Stimulated activated memory B cell treated with anti-CD40 and anti-IgM and Interleukin-4, amounts not matched to agents 10 μg/mL and 1 μg/mL and 100 μg/mL, for 72 hours (primary cell): ENCODE measurements at regions not wholly inside any gene's neighbourhood (a gene's known extent, or its start where the extent isn't known, plus 50 kb on each side); places are given as distances from the start of the nearest gene placed in this dataset.
A peak's percentile ranks its signal among the peaks of the same experiment; 100 is the strongest.
"Not testable (repeated sequence)": the region's sequence is repeated elsewhere in the genome, so short reads cannot be mapped to it uniquely, and the experiment has no call there.

ENCODE experiments used
- ATAC-seq: fragments of 150-1000 bp; cut with Tn5 transposase; 2 replicates; pipeline ENCODE4 v1.10.0; 2021
- H3K27ac Mint-ChIP-seq: one replicate; pipeline ENCODE4 v1.8.0; 2022; ENCODE audit warnings: mild to moderate bottlenecking, mixed read lengths
- H3K27me3 Mint-ChIP-seq: one replicate; pipeline ENCODE4 v1.8.0; 2022; ENCODE audit warnings: mixed read lengths
- H3K36me3 Mint-ChIP-seq: one replicate; pipeline ENCODE4 v1.8.0; 2022; ENCODE audit warnings: mixed read lengths
- H3K4me1 Mint-ChIP-seq: one replicate; pipeline ENCODE4 v1.8.0; 2022; ENCODE audit warnings: mixed read lengths
- H3K4me3 Mint-ChIP-seq: one replicate; pipeline ENCODE4 v1.8.0; 2022; ENCODE audit warnings: mild to moderate bottlenecking, moderate library complexity, mixed read lengths
- H3K9me3 Mint-ChIP-seq: one replicate; pipeline ENCODE4 v1.8.0; 2022; ENCODE audit warnings: mixed read lengths

DNA sequence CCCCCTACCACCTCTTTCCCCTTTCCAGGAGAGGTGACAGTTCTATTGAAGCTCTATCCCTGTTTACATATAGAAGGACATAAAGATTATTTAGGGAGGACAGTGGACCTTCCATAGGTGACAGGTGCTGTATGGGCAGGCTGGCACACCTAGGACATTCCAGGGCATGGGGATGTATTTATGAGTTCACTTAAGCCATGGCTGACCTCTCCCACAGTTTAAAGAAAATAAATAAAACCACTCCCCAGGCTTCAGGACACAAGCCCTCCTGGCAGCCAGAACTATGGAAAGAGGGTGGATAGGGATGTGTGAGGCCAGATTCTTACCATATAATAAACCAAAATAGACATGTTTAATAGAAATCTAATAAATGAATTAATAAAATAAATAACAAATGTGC is 85.6 kb upstream of the HOXC13 start:
- Mint-ChIP-seq H3K27ac (no peak overlapping the region), H3K4me3 (no peak overlapping the region), H3K9me3 (no peaks in the 10 kb centered on the region), H3K4me1 (no peaks in the 10 kb centered on the region), H3K27me3 (peaks cover 8% of the 10 kb centered on the region), H3K36me3 (no peaks in the 10 kb centered on the region)
- no peak for ATAC-seq

DNA sequence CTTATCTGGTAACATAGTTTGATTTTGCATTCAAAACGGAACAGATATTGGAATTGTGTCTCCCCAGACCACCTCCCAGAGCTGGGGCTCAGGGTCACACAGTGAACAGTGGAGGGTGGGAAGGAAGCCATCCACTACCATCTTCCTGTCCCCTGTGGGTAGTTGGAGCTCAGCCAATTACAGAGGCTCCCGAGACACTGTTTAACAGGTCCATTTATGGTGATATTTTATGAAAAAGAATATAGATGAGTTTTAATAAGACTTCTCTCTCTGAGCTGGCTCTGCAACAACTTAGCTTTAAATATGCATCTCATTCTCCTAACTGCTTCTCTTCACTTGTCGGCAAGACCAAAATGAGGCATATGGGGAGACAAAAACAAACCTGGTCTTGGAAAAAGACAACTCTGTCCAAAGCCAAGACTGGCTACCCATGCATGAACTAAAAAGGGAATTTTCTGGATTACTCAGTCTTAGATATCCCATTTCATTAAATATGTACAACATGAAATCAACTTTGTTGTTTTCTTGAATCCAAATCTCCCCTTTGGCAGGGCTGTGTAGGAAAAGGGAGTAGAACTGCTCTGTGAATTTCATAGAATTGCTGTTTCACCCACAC is 83.8 kb upstream of the HOXC13 start:
- H3K36me3 Mint-ChIP-seq, result no peaks in the 10 kb centered on the region
- no peak for ATAC-seq
- no peak overlapping the region for H3K27ac Mint-ChIP-seq
- H3K4me1 Mint-ChIP-seq, result no peaks in the 10 kb centered on the region
- H3K27me3 Mint-ChIP-seq, result peaks cover 4% of the 10 kb centered on the region
- H3K9me3 Mint-ChIP-seq, result no peaks in the 10 kb centered on the region
- no peak overlapping the region for H3K4me3 Mint-ChIP-seq

DNA sequence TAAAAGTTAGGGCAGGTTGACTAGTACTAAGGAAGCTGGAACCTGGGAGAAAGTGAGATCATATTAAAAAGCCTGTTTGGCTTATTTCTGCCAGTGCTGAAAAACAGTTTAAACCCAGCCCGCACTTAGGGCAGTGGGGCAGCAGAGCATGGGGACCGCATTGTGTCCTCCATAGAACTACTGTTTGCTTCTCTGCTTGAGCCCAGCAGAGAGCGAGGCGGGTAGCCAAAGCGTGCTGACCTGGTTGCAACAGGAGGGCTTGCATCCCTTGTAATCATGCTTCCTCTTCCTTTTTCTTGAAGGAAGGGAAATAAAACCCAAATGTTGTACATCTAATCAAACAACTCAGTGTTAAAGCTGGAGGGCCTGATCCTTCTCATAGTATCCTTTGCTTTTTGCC is 82.5 kb upstream of the HOXC13 start:
- no peak for ATAC-seq
- no peaks in the 10 kb centered on the region for H3K36me3 Mint-ChIP-seq
- H3K27me3 Mint-ChIP-seq, result peaks cover 11% of the 10 kb centered on the region
- no peaks in the 10 kb centered on the region for H3K4me1 Mint-ChIP-seq
- no peak overlapping the region for H3K4me3 Mint-ChIP-seq
- no peaks in the 10 kb centered on the region for H3K9me3 Mint-ChIP-seq
- H3K27ac Mint-ChIP-seq, result no peak overlapping the region

DNA sequence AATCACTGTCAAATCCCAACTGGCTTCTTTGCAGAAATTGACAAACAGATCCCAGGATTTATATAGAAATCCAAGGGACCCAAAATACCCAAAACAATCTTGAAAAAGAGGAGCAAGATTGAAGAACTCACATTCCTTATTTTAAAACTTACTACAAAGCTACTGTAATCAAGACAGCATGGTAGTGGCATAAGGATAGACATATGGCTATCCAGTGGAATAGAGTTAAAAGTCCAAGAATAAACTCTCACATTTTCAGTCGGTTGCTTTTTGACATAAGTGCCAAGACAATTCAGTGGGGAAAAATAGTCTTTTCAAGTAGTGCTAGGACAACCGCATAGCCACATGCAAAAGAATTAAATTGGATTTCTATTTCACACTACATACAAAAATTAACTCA is 81.0 kb upstream of the HOXC13 start:
- no peaks in the 10 kb centered on the region for H3K36me3 Mint-ChIP-seq
- H3K27me3 Mint-ChIP-seq, result peaks cover 11% of the 10 kb centered on the region
- no peak overlapping the region for H3K4me3 Mint-ChIP-seq
- no peak overlapping the region for H3K27ac Mint-ChIP-seq
- no peaks in the 10 kb centered on the region for H3K9me3 Mint-ChIP-seq
- ATAC-seq, result no peak
- H3K4me1 Mint-ChIP-seq, result no peaks in the 10 kb centered on the region

DNA sequence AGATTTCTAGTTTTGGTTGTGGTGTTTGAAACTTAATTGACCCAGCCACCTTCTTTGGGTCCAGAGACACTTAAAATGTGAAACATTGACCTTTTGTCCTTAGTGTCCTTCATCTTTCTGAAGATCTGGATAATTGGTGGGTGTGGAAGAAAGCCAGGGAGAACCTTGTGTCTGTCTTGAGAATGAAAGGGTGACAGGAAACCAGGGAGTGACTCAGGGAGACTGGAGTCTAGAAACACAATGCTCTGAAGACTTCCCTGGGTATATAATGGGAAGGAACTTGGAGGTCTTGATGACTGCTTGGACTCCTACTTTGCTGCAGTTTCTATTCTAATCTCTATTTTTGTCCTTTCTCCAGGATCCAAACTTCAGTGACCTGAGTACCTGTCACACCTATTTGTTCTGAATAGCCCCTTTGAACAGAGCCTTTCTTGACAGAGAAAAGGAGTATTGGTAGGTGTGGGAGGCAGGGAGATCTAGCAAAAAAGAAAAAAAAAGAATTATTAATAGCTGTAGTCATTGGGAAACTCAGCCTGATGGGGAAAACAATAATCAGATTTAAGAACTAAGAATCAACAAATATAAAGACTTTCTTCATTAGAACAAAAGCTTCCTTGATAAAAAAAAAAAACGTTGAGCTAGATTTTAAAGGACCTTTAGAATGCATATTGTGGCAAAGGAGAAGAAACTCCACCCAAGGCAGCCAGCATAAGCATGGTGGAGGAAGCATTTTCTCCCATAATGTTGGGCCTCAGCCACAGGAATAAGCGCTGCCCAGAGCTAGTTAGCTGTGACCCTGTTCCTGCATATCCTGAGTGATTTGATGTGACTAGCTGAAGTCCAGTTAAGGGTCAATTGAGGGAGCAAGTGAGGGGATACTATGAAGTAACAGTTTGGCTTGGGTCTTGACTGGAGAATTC is 77.9 kb upstream of the HOXC13 start:
- H3K9me3 Mint-ChIP-seq, result no peaks in the 10 kb centered on the region
- ATAC-seq, result no peak
- no peak overlapping the region for H3K27ac Mint-ChIP-seq
- no peaks in the 10 kb centered on the region for H3K4me1 Mint-ChIP-seq
- no peak overlapping the region for H3K4me3 Mint-ChIP-seq
- no peaks in the 10 kb centered on the region for H3K36me3 Mint-ChIP-seq
- peaks cover 11% of the 10 kb centered on the region for H3K27me3 Mint-ChIP-seq

DNA sequence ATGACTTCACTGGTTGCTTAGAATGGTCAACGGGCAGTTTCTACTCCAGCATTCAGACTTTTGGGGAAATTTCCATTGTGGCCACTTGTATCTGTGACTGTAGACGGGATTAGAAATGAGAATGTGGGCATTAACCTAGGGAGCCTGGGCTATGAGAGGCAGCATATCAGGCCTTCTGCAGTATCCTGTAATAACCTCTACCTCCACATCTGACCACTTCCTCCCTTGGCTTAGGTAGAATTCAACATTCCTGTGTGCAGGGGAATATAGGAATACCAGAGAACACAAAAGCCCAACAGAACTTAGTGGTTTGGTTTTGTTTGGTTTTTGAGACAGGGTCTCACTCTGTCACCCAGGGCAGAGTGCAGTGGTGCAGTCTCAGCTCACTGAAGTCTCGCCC is 76.4 kb upstream of the HOXC13 start:
- no peak overlapping the region for H3K27ac Mint-ChIP-seq
- H3K27me3 Mint-ChIP-seq, result peaks cover 11% of the 10 kb centered on the region
- H3K36me3 Mint-ChIP-seq, result no peaks in the 10 kb centered on the region
- no peak overlapping the region for H3K4me3 Mint-ChIP-seq
- H3K4me1 Mint-ChIP-seq, result no peaks in the 10 kb centered on the region
- H3K9me3 Mint-ChIP-seq, result no peaks in the 10 kb centered on the region
- ATAC-seq, result no peak

DNA sequence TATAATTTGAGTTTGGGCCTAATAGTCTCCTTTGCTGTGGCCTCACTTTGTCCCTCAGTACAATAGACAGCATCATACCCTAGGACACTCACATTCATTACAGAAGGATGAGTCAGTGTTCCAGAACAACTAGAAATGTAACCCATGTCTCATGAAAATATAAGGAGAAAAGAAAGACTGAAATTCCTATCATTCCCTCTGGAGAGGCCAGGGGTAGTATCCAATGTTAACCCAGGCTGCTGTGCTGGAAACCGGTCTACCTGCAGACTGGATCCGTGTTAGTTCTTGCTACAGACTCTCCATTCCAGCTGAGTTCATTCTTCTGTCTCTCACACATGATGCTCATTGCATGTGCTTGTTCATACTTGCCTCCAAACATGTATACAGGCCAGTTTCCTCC is 75.8 kb upstream of the HOXC13 start:
- Mint-ChIP-seq H3K27me3 (peaks cover 11% of the 10 kb centered on the region), H3K4me3 (no peak overlapping the region), H3K27ac (no peak overlapping the region), H3K9me3 (no peaks in the 10 kb centered on the region), H3K36me3 (no peaks in the 10 kb centered on the region), H3K4me1 (no peaks in the 10 kb centered on the region)
- no peak for ATAC-seq

DNA sequence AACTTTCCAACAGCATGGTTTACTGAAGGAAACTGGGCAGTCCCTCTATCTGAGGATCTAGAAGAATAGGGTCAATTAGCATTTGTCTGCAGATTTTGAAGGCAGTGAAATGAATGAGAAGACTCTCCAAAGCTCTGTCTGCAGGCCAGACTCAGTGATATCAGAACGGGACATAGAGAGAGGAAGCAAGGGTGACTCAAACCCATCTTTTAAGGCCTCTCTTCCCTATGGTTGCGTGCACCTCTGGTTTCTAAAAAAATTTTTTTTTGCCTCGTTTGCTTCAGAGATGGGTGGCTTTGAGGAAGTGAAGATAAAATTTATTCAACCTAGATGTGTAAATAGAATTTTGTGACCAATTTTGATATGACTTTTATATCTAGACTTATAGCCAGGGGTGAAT is 71.9 kb upstream of the HOXC13 start:
- peaks cover 6% of the 10 kb centered on the region for H3K27me3 Mint-ChIP-seq
- H3K9me3 Mint-ChIP-seq, result no peaks in the 10 kb centered on the region
- H3K27ac Mint-ChIP-seq, result no peak overlapping the region
- H3K4me3 Mint-ChIP-seq, result no peak overlapping the region
- ATAC-seq, result peak; percentile 65
- no peaks in the 10 kb centered on the region for H3K4me1 Mint-ChIP-seq
- H3K36me3 Mint-ChIP-seq, result no peaks in the 10 kb centered on the region

DNA sequence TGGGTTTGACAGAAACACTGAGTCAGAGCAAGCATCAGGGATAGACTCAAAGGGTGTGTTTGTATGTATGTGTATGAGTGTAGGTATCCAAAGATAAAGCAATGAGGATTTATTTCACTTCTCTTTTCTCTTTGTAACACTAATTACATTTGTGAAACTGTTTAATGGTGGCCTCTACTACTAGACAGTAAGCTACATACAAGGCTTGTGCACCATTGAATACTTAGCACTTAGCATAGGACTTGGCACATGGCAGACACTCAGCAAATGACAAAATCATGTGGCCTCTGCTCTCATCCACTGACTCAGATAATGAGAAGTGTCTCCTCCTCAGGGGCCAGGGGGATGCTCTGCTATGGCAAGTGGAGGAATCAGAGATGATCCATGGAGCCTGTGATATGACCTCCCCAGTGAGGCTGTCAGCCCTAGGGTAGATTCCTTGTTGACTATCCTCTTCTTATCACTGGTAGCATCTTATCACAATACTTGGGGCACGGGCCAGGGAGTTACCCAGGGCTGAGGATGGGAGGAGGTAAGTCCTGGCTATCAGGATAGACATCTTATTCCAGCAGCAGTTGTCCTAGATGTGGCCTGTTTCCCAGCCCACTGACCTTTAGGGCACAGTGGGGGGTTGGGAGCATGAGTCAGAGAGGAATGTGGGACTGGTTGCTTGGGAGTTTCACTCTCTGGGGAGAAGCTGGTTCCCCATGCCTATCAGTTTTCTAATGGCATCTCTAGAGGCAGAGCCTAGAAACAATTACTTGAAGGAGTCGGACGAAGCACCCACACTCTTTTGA is 71.2 kb upstream of the HOXC13 start:
- Mint-ChIP-seq H3K36me3 (no peaks in the 10 kb centered on the region), H3K9me3 (no peaks in the 10 kb centered on the region), H3K27me3 (peaks cover 10% of the 10 kb centered on the region), H3K4me3 (no peak overlapping the region), H3K27ac (no peak overlapping the region), H3K4me1 (no peaks in the 10 kb centered on the region)
- peak; percentile 49 for ATAC-seq

DNA sequence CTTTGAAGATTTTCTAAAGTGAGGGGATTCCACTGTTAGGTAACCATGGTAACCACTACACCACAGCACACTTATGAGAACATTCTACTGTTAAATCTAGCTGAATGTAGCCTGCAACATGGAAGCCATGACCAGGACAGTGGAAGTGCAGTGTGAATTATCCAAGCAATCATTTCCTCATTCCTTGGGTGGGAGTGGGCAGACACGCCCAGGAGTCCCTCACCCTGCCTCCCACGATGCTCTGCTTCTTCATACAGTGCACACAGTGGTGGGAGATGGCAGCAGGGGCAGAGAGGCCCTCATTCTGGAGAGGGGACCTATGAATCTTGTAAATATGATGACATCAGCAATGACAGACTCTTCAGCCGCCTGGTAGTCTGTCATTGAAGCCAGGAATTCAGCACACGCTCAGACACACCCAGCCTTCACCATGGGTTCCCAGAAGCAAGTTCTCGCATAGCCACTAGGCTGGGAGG is 70.1 kb upstream of the HOXC13 start:
- no peaks in the 10 kb centered on the region for H3K36me3 Mint-ChIP-seq
- no peak overlapping the region for H3K4me3 Mint-ChIP-seq
- no peaks in the 10 kb centered on the region for H3K4me1 Mint-ChIP-seq
- no peaks in the 10 kb centered on the region for H3K9me3 Mint-ChIP-seq
- peaks cover 16% of the 10 kb centered on the region for H3K27me3 Mint-ChIP-seq
- ATAC-seq, result no peak
- H3K27ac Mint-ChIP-seq, result no peak overlapping the region

DNA sequence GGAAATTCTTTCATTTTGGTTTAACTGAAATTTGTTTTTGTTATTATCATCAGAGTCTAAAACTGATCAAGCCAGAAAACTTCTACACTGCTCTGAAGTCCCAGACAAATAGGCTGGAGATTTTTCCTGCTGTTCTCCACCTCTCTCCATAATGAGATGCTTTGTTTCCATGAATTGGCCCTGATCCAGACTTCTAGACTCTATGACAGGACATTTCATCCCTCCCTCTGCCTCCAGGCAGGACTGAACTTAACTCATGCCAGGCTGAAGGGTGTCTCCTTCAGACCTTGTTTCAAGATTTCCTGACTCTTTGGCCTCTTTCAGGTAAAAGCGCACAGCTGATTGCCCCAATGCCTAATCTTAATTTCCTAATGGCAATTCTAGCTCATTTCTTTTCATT is 69.1 kb upstream of the HOXC13 start:
- Mint-ChIP-seq H3K36me3 (no peaks in the 10 kb centered on the region), H3K9me3 (no peaks in the 10 kb centered on the region), H3K27me3 (peaks cover 20% of the 10 kb centered on the region), H3K27ac (no peak overlapping the region), H3K4me1 (no peaks in the 10 kb centered on the region), H3K4me3 (no peak overlapping the region)
- no peak for ATAC-seq

DNA sequence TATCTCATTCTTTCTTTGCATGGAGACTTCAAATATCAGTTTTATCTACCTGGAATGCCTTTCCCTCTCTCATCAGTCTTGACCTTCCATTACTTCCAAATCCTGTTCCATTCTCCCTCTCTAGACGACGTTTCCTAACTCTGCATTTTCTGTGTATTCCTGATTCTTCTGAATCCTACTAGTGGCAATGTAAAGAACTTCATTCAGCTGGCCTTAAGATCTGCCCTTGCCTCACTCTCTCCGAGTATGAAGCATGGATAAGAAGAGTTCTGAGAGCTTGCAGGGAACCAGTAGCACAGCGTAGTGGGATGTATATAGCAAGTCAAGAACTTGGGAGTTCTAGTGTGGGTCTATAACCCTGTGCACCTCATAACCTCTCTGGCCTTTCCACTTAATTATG is 68.5 kb upstream of the HOXC13 start:
- no peak for ATAC-seq
- Mint-ChIP-seq H3K9me3 (no peaks in the 10 kb centered on the region), H3K27ac (no peak overlapping the region), H3K27me3 (peaks cover 20% of the 10 kb centered on the region), H3K4me1 (no peaks in the 10 kb centered on the region), H3K36me3 (no peaks in the 10 kb centered on the region), H3K4me3 (no peak overlapping the region)

DNA sequence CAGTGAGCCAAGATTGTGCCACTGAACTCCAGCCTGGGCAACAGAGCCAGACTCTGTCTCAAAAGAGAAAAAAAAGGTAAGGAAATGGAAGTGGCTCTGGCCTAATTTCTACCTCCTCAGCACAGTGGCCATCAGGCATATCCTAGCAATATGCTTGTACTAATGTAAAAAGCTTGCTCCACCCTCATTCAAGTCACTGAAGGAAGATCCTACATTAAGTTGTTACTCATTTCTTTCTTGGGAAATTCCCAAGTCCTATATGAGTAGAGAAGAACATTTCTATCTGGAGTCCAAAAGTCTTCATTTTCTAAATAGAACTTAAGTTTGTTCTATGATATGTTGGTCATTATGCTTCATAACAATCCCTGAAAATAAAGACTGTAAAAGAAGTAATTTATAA is 67.3 kb upstream of the HOXC13 start:
- no peaks in the 10 kb centered on the region for H3K4me1 Mint-ChIP-seq
- H3K27ac Mint-ChIP-seq, result no peak overlapping the region
- no peak for ATAC-seq
- no peaks in the 10 kb centered on the region for H3K9me3 Mint-ChIP-seq
- no peaks in the 10 kb centered on the region for H3K36me3 Mint-ChIP-seq
- no peak overlapping the region for H3K4me3 Mint-ChIP-seq
- H3K27me3 Mint-ChIP-seq, result peaks cover 20% of the 10 kb centered on the region

DNA sequence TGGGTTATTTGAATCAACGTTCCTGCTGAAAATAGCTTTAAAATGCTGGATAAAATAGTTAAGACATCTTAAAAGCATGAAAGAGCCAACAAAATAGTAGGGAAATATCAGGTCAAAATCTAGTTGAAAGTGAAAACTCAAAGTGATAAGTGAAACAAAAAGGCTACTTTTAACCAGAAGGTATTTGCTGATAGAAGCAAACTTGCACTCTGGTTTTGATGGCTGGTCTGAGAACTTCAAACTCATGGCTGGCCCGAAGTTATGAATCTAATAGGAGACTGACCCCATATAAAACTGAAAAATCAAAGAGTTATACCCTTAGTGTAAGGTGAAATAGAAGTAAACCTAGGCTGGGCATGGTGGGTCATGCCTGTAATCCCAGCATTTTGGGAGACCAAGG is 66.3 kb upstream of the HOXC13 start:
- H3K4me1 Mint-ChIP-seq, result no peaks in the 10 kb centered on the region
- no peaks in the 10 kb centered on the region for H3K9me3 Mint-ChIP-seq
- peaks cover 20% of the 10 kb centered on the region for H3K27me3 Mint-ChIP-seq
- H3K4me3 Mint-ChIP-seq, result no peak overlapping the region
- no peak for ATAC-seq
- no peaks in the 10 kb centered on the region for H3K36me3 Mint-ChIP-seq
- no peak overlapping the region for H3K27ac Mint-ChIP-seq

DNA sequence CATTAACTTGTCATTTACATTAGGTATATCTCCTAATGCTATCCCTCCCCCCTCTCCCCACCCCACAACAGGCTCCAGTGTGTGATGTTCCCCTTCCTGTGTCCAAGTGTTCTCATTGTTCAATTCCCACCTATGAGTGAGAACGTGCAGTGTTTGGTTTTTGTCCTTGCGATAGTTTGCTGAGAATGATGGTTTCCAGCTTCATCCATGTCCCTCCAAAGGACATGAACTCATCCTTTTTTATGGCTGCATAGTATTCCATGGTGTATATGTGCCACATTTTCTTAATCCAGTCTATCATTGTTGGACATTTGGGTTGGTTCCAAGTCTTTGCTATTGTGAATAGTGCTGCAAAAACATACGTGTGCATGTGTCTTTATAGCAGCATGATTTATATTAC is 60.7 kb upstream of the HOXC13 start:
- not testable (repeated sequence) for H3K27ac Mint-ChIP-seq, H3K36me3 Mint-ChIP-seq, H3K4me3 Mint-ChIP-seq, ATAC-seq, H3K4me1 Mint-ChIP-seq, H3K9me3 Mint-ChIP-seq
- peaks cover 47% of the 10 kb centered on the region for H3K27me3 Mint-ChIP-seq
